OCI-LY3 (cell line): ENCODE measurements at regions not wholly inside any gene's neighbourhood (a gene's known extent, or its start where the extent isn't known, plus 50 kb on each side); places are given as distances from the start of the nearest gene placed in this dataset.

Source experiments
- EZH2phosphoT487 ChIP-seq: fragments of 200-600 bp; shearing (Covaris generic); IDR thresholded peaks from 2 replicates; pipeline ENCODE4 v1.6.1; 2018; ENCODE audit warnings: antibody characterized with exemption, mixed run types, low read depth
- TF ChIP-seq, protein P1 (sequence below): fragments of 200-600, 300-600 bp; sonication (generic); IDR thresholded peaks from 2 replicates; pipeline ENCODE4 v1.5.1; 2014; ENCODE audit warnings: antibody characterized with exemption, low read length, low read depth

DNA sequence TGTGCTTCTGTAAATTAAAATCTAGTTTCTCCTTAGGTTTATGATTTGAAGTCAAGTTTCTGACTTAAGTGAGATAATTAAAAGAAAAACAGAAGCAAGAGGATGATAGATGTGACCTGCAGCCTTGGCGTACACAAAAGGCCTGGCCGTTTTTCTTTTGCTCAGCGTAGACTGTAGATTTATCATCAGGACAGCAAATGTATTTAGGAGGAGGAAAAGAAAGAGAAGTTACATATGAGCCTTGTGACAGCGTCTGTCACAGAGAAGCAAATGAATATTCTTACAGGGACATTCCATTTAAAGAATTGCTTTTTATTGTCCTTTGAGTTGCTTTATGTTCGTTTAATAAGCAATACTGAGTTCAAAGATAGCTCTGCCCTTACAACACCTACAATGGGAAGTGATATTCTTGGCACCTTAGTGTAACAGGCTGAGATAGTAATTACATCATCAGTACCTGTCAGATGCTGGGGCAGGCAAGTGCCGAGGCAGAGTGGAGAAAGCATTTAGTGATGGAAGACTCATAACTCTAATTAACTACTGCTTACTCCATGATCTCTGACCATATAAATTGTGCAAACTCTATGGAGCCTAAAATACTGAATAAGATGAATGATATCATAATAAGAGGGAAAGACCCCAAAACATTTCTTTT is 311.5 kb downstream of the MFSD1 start:
- TF ChIP-seq, protein P1, sequence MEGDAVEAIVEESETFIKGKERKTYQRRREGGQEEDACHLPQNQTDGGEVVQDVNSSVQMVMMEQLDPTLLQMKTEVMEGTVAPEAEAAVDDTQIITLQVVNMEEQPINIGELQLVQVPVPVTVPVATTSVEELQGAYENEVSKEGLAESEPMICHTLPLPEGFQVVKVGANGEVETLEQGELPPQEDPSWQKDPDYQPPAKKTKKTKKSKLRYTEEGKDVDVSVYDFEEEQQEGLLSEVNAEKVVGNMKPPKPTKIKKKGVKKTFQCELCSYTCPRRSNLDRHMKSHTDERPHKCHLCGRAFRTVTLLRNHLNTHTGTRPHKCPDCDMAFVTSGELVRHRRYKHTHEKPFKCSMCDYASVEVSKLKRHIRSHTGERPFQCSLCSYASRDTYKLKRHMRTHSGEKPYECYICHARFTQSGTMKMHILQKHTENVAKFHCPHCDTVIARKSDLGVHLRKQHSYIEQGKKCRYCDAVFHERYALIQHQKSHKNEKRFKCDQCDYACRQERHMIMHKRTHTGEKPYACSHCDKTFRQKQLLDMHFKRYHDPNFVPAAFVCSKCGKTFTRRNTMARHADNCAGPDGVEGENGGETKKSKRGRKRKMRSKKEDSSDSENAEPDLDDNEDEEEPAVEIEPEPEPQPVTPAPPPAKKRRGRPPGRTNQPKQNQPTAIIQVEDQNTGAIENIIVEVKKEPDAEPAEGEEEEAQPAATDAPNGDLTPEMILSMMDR: no peak
- TF ChIP-seq EZH2phosphoT487: no peak
